Adipocyte (in vitro differentiated cells): ENCODE measurements at regions not wholly inside any gene's neighbourhood (a gene's known extent, or its start where the extent isn't known, plus 50 kb on each side); places are given as distances from the start of the nearest gene placed in this dataset.

Experiments
- DNase-seq: peaks from one replicate; pipeline ENCODE4 v3.0.0-alpha.2; 2015; ENCODE audit warnings: low read depth
- H3K27me3 ChIP-seq: replicated peaks from 2 replicates; pipeline ENCODE4 v1.7.0; 2013; ENCODE audit warnings: mild to moderate bottlenecking, low read length, moderate library complexity; ENCODE audit not compliant: control insufficient read depth, insufficient read depth
- H3K36me3 ChIP-seq: 2 replicates; pipeline ENCODE4 v1.7.0; 2013; ENCODE audit warnings: low read length, mild to moderate bottlenecking, moderate library complexity; ENCODE audit not compliant: control insufficient read depth, insufficient read depth, severe bottlenecking
- H3K4me1 ChIP-seq: 2 replicates; pipeline ENCODE4 v1.7.0; 2013; ENCODE audit warnings: mild to moderate bottlenecking, low read length, moderate library complexity; ENCODE audit not compliant: control insufficient read depth, insufficient read depth
- H3K4me3 ChIP-seq: 2 replicates; pipeline ENCODE4 v1.7.0; 2013; ENCODE audit warnings: mild to moderate bottlenecking, low read length, moderate library complexity
- H3K9ac ChIP-seq: 2 replicates; pipeline ENCODE4 v1.7.0; 2013; ENCODE audit warnings: mild to moderate bottlenecking, low read length, moderate library complexity
- H3K9me3 ChIP-seq: 2 replicates; pipeline ENCODE4 v1.7.0; 2013; ENCODE audit warnings: mild to moderate bottlenecking, low read length, moderate library complexity; ENCODE audit not compliant: control insufficient read depth

GRCh38 chr22:49142296-49142695 lies 685.4 kb downstream of the BRD1 start:
- H3K4me1 ChIP-seq, result no peaks in the 10 kb centered on the region
- peaks cover 7% of the 10 kb centered on the region for H3K9me3 ChIP-seq
- H3K36me3 ChIP-seq, result no peaks in the 10 kb centered on the region
- DNase-seq, result no peak
- no peak overlapping the region for H3K4me3 ChIP-seq
- peaks cover 11% of the 10 kb centered on the region for H3K27me3 ChIP-seq
- no peak overlapping the region for H3K9ac ChIP-seq

- no peak overlapping the region for H3K4me3 ChIP-seq
- no peak for DNase-seq
- peaks cover 11% of the 10 kb centered on the region for H3K27me3 ChIP-seq
These were observed 685.9 kb downstream of the BRD1 start for GRCh38 chr22:49141761-49142160.

GRCh38 chr22:49140911-49141665 lies 686.6 kb downstream of the BRD1 start:
- H3K4me1 ChIP-seq, result no peaks in the 10 kb centered on the region
- peaks cover 12% of the 10 kb centered on the region for H3K27me3 ChIP-seq
- H3K4me3 ChIP-seq, result no peak overlapping the region
- no peak for DNase-seq
- H3K9me3 ChIP-seq, result peaks cover 7% of the 10 kb centered on the region
- H3K36me3 ChIP-seq, result no peaks in the 10 kb centered on the region
- no peak overlapping the region for H3K9ac ChIP-seq

More at GRCh38 chr22:49141761-49142160, 685.9 kb downstream of the BRD1 start:
- H3K4me1 ChIP-seq, result no peaks in the 10 kb centered on the region
- H3K36me3 ChIP-seq, result no peaks in the 10 kb centered on the region
- peaks cover 7% of the 10 kb centered on the region for H3K9me3 ChIP-seq
- no peak overlapping the region for H3K9ac ChIP-seq

GRCh38 chr22:49139492-49140151 lies 688.1 kb downstream of the BRD1 start:
- no peak overlapping the region for H3K9ac ChIP-seq
- H3K4me3 ChIP-seq, result no peak overlapping the region
- DNase-seq, result no peak
- peaks cover 26% of the 10 kb centered on the region for H3K27me3 ChIP-seq
- H3K36me3 ChIP-seq, result no peaks in the 10 kb centered on the region
- H3K4me1 ChIP-seq, result no peaks in the 10 kb centered on the region
- no peaks in the 10 kb centered on the region for H3K9me3 ChIP-seq

- no peaks in the 10 kb centered on the region for H3K9me3 ChIP-seq
- no peaks in the 10 kb centered on the region for H3K4me1 ChIP-seq
- H3K27me3 ChIP-seq, result peaks cover 29% of the 10 kb centered on the region
- no peak overlapping the region for H3K4me3 ChIP-seq
- no peak overlapping the region for H3K9ac ChIP-seq
- DNase-seq, result no peak
- no peaks in the 10 kb centered on the region for H3K36me3 ChIP-seq
These were observed 689.4 kb downstream of the BRD1 start for GRCh38 chr22:49138250-49138790.

GRCh38 chr22:49137206-49137840 lies 690.4 kb downstream of the BRD1 start:
- Histone ChIP-seq H3K4me1 (no peaks in the 10 kb centered on the region), H3K9ac (no peak overlapping the region), H3K27me3 (peaks cover 31% of the 10 kb centered on the region), H3K9me3 (no peaks in the 10 kb centered on the region), H3K36me3 (no peaks in the 10 kb centered on the region), H3K4me3 (no peak overlapping the region)
- DNase-seq, result no peak

GRCh38 chr22:49136816-49137180 lies 690.9 kb downstream of the BRD1 start:
- H3K4me3 ChIP-seq, result no peak overlapping the region
- no peaks in the 10 kb centered on the region for H3K4me1 ChIP-seq
- H3K27me3 ChIP-seq, result peaks cover 29% of the 10 kb centered on the region
- H3K9me3 ChIP-seq, result no peaks in the 10 kb centered on the region
- DNase-seq, result no peak
- no peaks in the 10 kb centered on the region for H3K36me3 ChIP-seq
- no peak overlapping the region for H3K9ac ChIP-seq

- Histone ChIP-seq H3K9ac (no peak overlapping the region), H3K27me3 (peaks cover 27% of the 10 kb centered on the region), H3K4me3 (no peak overlapping the region), H3K9me3 (no peaks in the 10 kb centered on the region), H3K36me3 (no peaks in the 10 kb centered on the region), H3K4me1 (no peaks in the 10 kb centered on the region)
- DNase-seq, result no peak
These were observed 691.4 kb downstream of the BRD1 start for GRCh38 chr22:49136041-49136815.

- Histone ChIP-seq H3K4me1 (no peaks in the 10 kb centered on the region), H3K4me3 (no peak overlapping the region)
These were observed 693.6 kb downstream of the BRD1 start for GRCh38 chr22:49134076-49134475.

GRCh38 chr22:49133541-49133940 lies 694.1 kb downstream of the BRD1 start:
- H3K36me3 ChIP-seq, result no peaks in the 10 kb centered on the region
- H3K9me3 ChIP-seq, result no peaks in the 10 kb centered on the region
- H3K9ac ChIP-seq, result no peak overlapping the region
- H3K27me3 ChIP-seq, result peaks cover 20% of the 10 kb centered on the region
- no peak overlapping the region for H3K4me3 ChIP-seq
- H3K4me1 ChIP-seq, result no peaks in the 10 kb centered on the region
- no peak for DNase-seq

More at GRCh38 chr22:49134076-49134475, 693.6 kb downstream of the BRD1 start:
- H3K9ac ChIP-seq, result no peak overlapping the region
- no peaks in the 10 kb centered on the region for H3K9me3 ChIP-seq
- H3K27me3 ChIP-seq, result peaks cover 20% of the 10 kb centered on the region
- no peak for DNase-seq
- no peaks in the 10 kb centered on the region for H3K36me3 ChIP-seq

GRCh38 chr22:49132009-49132408 lies 695.7 kb downstream of the BRD1 start:
- Histone ChIP-seq H3K9me3 (peaks cover 4% of the 10 kb centered on the region), H3K36me3 (no peaks in the 10 kb centered on the region), H3K9ac (no peak overlapping the region), H3K4me1 (no peaks in the 10 kb centered on the region), H3K4me3 (no peak overlapping the region), H3K27me3 (peaks cover 20% of the 10 kb centered on the region)
- no peak for DNase-seq
